ENCODE measurements at regions not wholly inside any gene's neighbourhood (a gene's known extent, or its start where the extent isn't known, plus 50 kb on each side); places are given as distances from the start of the nearest gene placed in this dataset.

GRCh38 chr4:45971108-45971507, 152.7 kb downstream of the GABRG1 start:
- TF ChIP-seq EZH2phosphoT487 (IDR thresholded peaks at IDR 0.05; ENCODE audit: insufficient read depth, low read depth) (no peak), EZH2 (IDR thresholded peaks at IDR 0.05; ENCODE audit: insufficient read depth, poor library complexity, severe bottlenecking) (no peak)
